Stimulated activated CD8-positive, alpha-beta memory T cell treated with anti-CD3 and anti-CD28 coated beads, Interleukin-4, amount 100 ng/mL, for 24 hours (primary cell): ENCODE measurements at regions not wholly inside any gene's neighbourhood (a gene's known extent, or its start where the extent isn't known, plus 50 kb on each side); places are given as distances from the start of the nearest gene placed in this dataset.
"Not testable (repeated sequence)": the region's sequence is repeated elsewhere in the genome, so short reads cannot be mapped to it uniquely, and the experiment has no call there.

Experiments
- DNase-seq: peaks from one replicate; pipeline ENCODE4 v3.0.0-alpha.2; 2020; ENCODE audit warnings: low read depth

- no peak for DNase-seq
Observed at GRCh38 chr17:6893382-6894205, 62.1 kb upstream of the TEKT1 start.

DNA sequence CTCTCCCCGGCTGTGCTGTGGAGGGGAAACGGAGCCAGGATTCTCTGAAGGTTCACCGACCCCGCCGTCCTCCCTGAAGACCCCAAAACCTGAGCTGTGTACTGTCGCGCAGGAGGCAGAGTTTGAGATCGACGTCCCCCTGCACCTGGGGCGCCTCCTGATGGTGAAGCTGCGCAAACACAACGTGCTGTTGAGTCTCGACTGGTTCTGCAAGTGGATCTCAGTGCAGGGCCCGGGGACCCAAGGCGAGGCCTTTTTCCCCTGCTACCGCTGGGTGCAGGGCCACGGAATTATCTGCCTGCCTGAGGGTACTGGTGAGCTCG lies 62.6 kb upstream of the TEKT1 start:
- DNase-seq = no peak

DNA sequence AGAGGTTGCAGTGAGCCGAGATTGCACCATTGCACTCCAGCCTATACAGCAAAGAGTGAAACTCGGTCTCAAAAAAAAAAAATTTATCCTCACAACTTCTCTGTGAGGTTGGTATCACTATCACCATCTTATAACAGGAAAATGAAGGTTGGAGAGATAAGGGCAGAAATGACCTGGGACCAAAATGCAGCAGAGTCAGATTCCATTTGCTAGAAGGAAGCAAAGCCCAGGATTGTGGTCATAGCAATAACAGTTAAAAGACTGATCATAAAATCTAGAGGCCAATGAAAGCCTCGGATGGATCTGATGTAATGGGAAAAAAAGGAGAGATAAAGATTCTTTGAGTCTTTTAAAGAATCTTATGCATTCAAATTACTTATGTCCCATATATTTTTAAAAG lies 69.6 kb upstream of the TEKT1 start:
- no peak for DNase-seq

- no peak for DNase-seq
Observed at GRCh38 chr17:6903326-6903900, 71.9 kb upstream of the TEKT1 start.

DNA sequence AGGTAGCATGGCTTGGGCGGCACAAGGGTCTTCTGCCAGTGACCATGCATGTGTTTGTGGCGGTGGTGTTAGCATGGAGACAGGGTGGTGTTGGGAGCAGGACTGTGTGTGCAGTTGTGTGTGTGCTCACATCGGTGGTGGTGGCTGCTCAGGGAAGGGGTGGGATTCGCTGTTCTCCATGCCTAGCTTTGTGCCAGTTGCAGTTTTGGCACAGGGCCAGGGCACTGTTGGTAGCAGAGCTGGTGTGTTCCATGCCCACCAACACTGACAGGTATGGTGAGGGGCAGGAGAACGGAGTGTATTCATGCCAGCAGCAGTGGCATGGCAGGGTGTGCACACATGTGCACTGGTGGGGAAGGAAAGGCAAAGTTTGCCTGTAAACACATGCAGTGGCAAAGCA lies 77.3 kb upstream of the TEKT1 start:
- DNase-seq = no peak

- DNase-seq = no peak
Observed at GRCh38 chr17:6910987-6911603, 79.6 kb upstream of the TEKT1 start.

DNA sequence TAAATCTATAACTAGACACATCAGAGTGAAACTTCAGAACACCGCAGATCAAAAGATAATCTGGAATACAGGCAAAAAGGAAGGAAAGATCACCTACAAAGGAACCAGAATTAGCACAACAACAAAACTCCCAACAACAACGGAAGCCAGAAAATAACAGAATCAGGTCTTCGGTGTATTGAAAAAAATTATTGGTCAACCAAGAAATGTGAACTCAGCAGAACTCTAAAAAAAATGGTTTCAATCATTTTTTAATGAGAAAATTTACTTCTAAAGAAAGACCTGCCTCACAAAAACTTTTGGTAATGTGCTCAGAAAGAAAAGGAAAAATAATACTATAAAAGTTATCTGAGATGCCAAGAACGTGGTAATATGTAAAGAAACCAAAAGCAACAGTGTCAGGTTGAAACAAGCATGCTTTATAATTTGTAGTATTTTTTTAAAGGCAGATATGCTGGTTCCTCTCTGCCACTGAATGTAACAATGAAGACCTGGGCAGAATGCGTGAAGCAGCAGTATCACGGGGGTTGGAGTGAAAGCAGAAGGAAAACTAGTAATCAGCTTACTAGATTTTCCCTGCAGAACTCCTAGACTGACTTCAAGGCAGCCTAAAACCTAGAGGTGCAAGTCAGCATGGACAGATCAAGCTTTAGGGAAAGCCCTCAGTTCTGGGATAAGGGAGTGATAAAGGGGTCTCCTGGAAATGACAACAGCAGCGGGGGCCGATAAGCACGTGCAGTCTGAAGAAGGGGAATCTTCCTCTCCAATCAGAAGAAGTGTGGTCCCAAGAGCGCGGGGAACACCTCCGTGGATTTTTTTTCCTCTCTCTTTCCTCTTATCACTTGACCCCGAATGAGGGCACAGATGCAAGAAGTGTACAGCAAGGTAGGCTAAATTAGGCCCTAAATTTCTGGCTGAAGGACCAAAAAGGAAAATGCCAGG lies 80.9 kb upstream of the TEKT1 start:
- DNase-seq = no peak

GRCh38 chr17:6913608-6914443 lies 82.0 kb upstream of the ALOX12 start:
- peak; percentile 70 for DNase-seq

DNA sequence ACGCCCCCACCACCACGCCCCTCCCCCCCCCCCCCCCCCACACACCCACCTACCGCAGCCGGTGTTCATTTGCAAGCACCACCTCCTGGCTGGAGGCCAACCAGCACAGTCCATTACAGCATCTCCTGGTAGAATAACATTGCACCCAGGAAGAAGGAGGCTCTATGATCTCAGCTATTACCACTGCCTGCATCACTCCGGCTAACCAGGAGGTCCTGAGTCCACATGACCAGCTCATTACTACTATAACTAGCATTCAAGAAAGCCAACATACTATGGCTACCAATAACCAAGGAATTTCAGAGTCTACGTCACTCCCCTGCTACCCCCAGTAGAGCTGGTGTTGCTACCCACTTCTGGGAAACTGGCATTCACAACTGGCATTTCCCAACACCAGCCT lies 81.1 kb upstream of the ALOX12 start:
- DNase-seq = no peak

- DNase-seq = no peak
Observed at GRCh38 chr17:6915620-6916019, 80.2 kb upstream of the ALOX12 start.

- DNase-seq = no peak
Observed at GRCh38 chr17:6919158-6919557, 76.7 kb upstream of the ALOX12 start.

DNA sequence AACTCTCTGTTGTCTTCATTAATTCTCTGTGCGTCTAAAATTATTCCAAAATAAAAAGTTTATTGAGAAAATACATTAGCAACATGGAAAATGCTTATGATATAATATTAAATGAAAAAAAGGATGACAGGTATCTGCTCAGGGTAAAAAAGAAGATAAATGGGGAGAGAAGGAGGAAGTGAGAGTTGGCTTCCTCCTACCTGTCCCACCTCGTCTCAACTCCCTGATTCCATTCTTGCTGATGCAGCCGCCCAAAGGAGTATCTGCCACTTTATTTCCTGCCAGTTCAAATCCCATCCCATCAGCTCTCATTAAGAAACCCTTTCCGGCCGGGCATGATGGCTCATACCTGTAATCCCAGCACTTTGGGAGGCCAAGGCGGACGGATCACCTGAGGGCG lies 72.5 kb upstream of the ALOX12 start:
- no peak for DNase-seq

DNA sequence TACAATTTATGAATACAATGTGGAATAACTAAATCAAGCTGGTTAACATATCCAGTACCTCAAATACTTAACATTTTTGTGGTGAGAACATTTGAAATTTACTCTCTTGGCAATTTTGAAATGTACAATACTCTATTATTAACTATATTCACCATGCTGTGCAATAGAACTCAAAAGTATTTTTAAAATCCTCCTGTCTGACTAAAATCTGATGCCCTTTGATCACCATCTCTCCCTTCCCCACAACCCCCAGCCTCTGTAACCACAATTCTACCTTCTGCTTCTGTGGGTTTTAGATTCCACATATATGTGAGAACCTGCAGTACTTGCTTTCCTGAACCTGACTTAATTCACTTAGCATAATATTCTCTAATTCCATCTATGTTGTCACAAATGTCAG lies 71.6 kb upstream of the ALOX12 start:
- DNase-seq = no peak

GRCh38 chr17:6926667-6927066 lies 69.2 kb upstream of the ALOX12 start:
- no peak for DNase-seq

- no peak for DNase-seq
Observed at GRCh38 chr17:6927290-6928126, 68.3 kb upstream of the ALOX12 start.

DNA sequence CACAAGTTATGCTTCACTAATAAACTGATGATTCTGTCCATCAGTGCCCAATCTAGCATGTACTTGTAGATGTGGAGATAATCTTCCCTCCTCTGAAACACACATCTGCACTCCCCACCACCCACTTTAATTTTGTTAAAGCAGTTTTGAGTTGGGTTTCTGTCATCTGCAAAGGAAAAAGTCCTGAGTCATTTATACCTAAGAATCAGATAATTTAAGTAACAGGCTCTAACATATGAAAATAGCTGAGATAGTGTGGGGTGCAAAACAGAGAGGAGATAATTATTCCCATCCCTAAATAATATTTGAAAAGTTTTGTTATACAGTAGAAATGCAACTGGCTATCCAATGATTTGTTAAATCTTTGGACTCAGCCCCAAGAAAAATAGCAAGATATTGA lies 67.7 kb upstream of the ALOX12 start:
- no peak for DNase-seq

GRCh38 chr17:6930749-6931148 lies 65.1 kb upstream of the ALOX12 start:
- DNase-seq = no peak

DNA sequence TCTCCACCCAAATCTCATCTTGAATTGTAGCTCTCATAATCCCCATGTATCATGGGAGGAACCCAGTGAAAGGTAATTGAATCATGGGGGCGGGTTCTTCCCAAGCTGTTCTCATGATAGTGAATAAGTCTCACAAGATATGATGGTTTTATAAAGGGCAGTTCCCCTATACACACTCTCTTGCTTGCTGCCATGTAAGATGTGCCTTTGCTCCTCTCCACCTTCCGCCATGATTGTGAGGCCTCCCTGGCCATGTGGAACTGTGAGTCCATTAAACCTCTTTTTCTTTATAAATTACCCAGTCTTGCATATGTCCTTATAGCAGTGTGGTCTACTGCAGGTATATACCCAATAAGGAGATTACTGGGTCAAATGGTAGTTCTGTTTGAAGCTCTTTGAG lies 61.3 kb upstream of the ALOX12 start:
- DNase-seq = not testable (repeated sequence)

- DNase-seq = no peak
Observed at GRCh38 chr17:6936370-6937028, 59.4 kb upstream of the ALOX12 start.

DNA sequence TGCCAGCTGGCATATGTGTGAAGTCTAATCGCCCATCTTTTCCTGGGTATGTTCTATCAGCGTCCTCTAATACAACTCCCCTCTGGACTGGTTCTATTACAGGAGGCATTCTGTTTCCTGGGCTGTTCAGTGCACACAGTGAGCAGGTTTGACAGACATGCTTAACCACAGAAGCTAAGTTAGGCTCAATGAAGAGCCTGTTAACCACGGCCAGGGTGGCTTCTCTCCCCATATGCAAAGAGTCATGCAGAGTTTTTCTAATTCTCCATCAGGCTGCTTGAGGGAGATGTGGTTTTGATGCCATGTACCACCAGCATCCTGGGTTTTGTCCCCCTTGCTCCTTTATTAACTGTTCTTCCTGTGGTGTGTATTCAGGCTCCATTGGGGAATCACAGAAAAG lies 57.2 kb upstream of the ALOX12 start:
- no peak for DNase-seq
